H1 (cell line): ENCODE measurements at regions not wholly inside any gene's neighbourhood (a gene's known extent, or its start where the extent isn't known, plus 50 kb on each side); places are given as distances from the start of the nearest gene placed in this dataset.

Experiments
- CTCF ChIA-PET: fragments of 300-600 bp; sonication (Branson Sonifier 250); formaldehyde crosslinking; loops from one replicate; lab custom pipeline; 2021; ENCODE audit not compliant: partially characterized antibody; lab: Charles Lee
- POLR2A ChIA-PET: fragments of 300-600 bp; sonication (Branson Sonifier 250); formaldehyde crosslinking; loops from one replicate; lab custom pipeline; 2021; ENCODE audit warnings: inconsistent platforms; ENCODE audit not compliant: partially characterized antibody; lab: Charles Lee
- DNase-seq, 2 experiments: peaks; one replicate each; pipeline versions ENCODE4 v3.0.0 to v3.0.0-alpha.2; 2010 to 2022; ENCODE audit warnings: low spot score in 2 of 2, low read depth in 1 of 2, mixed read lengths in 1 of 2
- FAIRE-seq: peaks from 2 replicates; lab custom pipeline; 2011; peaks lifted over from hg19 to GRCh38; lab: Jason Lieb, UNC
- H2AFZ ChIP-seq: 2 replicates; pipeline ENCODE4 v1.8.1; 2012; ENCODE audit warnings: low read length, inconsistent platforms
- H2AK5ac ChIP-seq: 2 replicates; pipeline ENCODE4 v1.6.1; 2013; ENCODE audit warnings: low read depth, low read length
- H2BK120ac ChIP-seq: replicated peaks from 2 replicates; pipeline ENCODE3; 2013; ENCODE audit warnings: low read depth, low read length, inconsistent platforms
- H2BK12ac ChIP-seq: 2 replicates; pipeline ENCODE4 v1.6.1; 2013; ENCODE audit warnings: low read depth, low read length
- H2BK15ac ChIP-seq: 2 replicates; pipeline ENCODE4 v1.6.1; 2013; ENCODE audit warnings: low read length
- H2BK20ac ChIP-seq: 2 replicates; pipeline ENCODE4 v1.6.1; 2013; ENCODE audit warnings: low read length
- H2BK5ac ChIP-seq: 2 replicates; pipeline ENCODE4 v1.6.1; 2013; ENCODE audit warnings: low read depth, low read length
- H3K14ac ChIP-seq: 2 replicates; pipeline ENCODE4 v1.6.1; 2013; ENCODE audit warnings: inconsistent platforms; ENCODE audit not compliant: insufficient read length
- H3K18ac ChIP-seq: 2 replicates; pipeline ENCODE4 v1.6.1; 2013; ENCODE audit warnings: low read length; ENCODE audit errors: extremely low read depth
- H3K23ac ChIP-seq: 2 replicates; pipeline ENCODE4 v1.6.1; 2013; ENCODE audit warnings: inconsistent platforms; ENCODE audit not compliant: insufficient read length
- H3K23me2 ChIP-seq: 2 replicates; pipeline ENCODE4 v1.6.1; 2013; ENCODE audit warnings: low read depth, low read length
- H3K27ac ChIP-seq: 2 replicates; pipeline ENCODE4 v1.6.1; 2011; ENCODE audit warnings: low read depth, low read length, inconsistent platforms
- H3K27me3 ChIP-seq, 4 experiments: replicated peaks in 1 of 4; 1 replicate in 1 of 4; 2 replicates in 3 of 4; pipeline versions ENCODE4 v1.6.1 to v1.8.1; 2011 to 2013; ENCODE audit warnings: low read length in 3 of 4, mild to moderate bottlenecking in 3 of 4, inconsistent platforms in 2 of 4, mixed read lengths in 2 of 4, moderate library complexity in 1 of 4; ENCODE audit not compliant: control insufficient read depth in 3 of 4, insufficient read depth in 3 of 4; ENCODE audit errors: extremely low read depth in 1 of 4
- H3K36me3 ChIP-seq, 4 experiments: 2 replicates each; pipeline versions ENCODE4 v1.6.1 to v1.8.1; 2011 to 2013; ENCODE audit warnings: mild to moderate bottlenecking in 4 of 4, low read length in 3 of 4, moderate library complexity in 2 of 4, control low read depth in 1 of 4, inconsistent platforms in 1 of 4; ENCODE audit not compliant: insufficient read depth in 4 of 4, control insufficient read depth in 2 of 4
- H3K4ac ChIP-seq: replicated peaks from 2 replicates; pipeline ENCODE3; 2013; ENCODE audit warnings: low read length, low read depth, mixed read lengths, inconsistent platforms; ENCODE audit not compliant: insufficient read length
- H3K4me1 ChIP-seq, 4 experiments: replicated peaks in 1 of 4; 1 replicate in 1 of 4; 2 replicates in 3 of 4; pipeline versions ENCODE4 v1.6.1 to v1.8.1; 2011 to 2013; ENCODE audit warnings: low read length in 3 of 4, inconsistent platforms in 2 of 4, mixed read lengths in 1 of 4; ENCODE audit not compliant: insufficient read depth in 4 of 4, control insufficient read depth in 3 of 4
- H3K4me2 ChIP-seq, 2 experiments: 2 replicates each; pipeline versions ENCODE4 v1.6.1 to v1.8.1; 2011 to 2013; ENCODE audit warnings: low read depth in 2 of 2, low read length in 2 of 2, control low read depth in 1 of 2, inconsistent platforms in 1 of 2, mild to moderate bottlenecking in 1 of 2; ENCODE audit not compliant: insufficient read depth in 1 of 2
- H3K4me3 ChIP-seq, 4 experiments: fragments of 200-600, 300-600 bp in 1 of 4; sonication (generic), shearing (Covaris generic), sonication (Bioruptor Twin) in 1 of 4; 2 replicates each; pipeline versions ENCODE4 v1.5.1 to v1.8.1; 2011 to 2016; ENCODE audit warnings: low read length in 4 of 4, low read depth in 3 of 4, control low read depth in 2 of 4, inconsistent platforms in 2 of 4, mild to moderate bottlenecking in 2 of 4, mixed read lengths in 1 of 4, moderate library complexity in 1 of 4; ENCODE audit not compliant: insufficient read depth in 2 of 4; ENCODE audit errors: extremely low read depth in 1 of 4
- H3K56ac ChIP-seq: replicated peaks from 2 replicates; pipeline ENCODE3; 2013; ENCODE audit warnings: low read depth, mild to moderate bottlenecking, mixed read lengths, low read length, inconsistent platforms; ENCODE audit not compliant: insufficient read length
- H3K79me1 ChIP-seq: 2 replicates; pipeline ENCODE4 v1.6.1; 2013; ENCODE audit warnings: low read depth, low read length, control low read depth
- H3K79me2 ChIP-seq, 2 experiments: 2 replicates each; pipeline versions ENCODE4 v1.6.1 to v1.8.1; 2012 to 2013; ENCODE audit warnings: low read length in 2 of 2, mild to moderate bottlenecking in 2 of 2, inconsistent platforms in 1 of 2; ENCODE audit not compliant: insufficient read depth in 2 of 2, control insufficient read depth in 1 of 2
- H3K9ac ChIP-seq, 4 experiments: replicated peaks in 1 of 4; 1 replicate in 1 of 4; 2 replicates in 3 of 4; pipeline versions ENCODE4 v1.6.1 to v1.8.1; 2011 to 2013; ENCODE audit warnings: low read depth in 3 of 4, low read length in 3 of 4, control low read depth in 2 of 4, mild to moderate bottlenecking in 2 of 4, moderate library complexity in 2 of 4, inconsistent platforms in 1 of 4; ENCODE audit errors: extremely low read depth in 1 of 4
- H3K9me3 ChIP-seq, 2 experiments: 2 replicates each; pipeline versions ENCODE4 v1.6.1 to v1.8.1; 2012 to 2013; ENCODE audit warnings: mild to moderate bottlenecking in 2 of 2, moderate library complexity in 2 of 2, control low read depth in 1 of 2, inconsistent platforms in 1 of 2, low read depth in 1 of 2, low read length in 1 of 2, mixed read lengths in 1 of 2; ENCODE audit not compliant: insufficient read depth in 2 of 2
- H4K20me1 ChIP-seq, 2 experiments: replicated peaks in 1 of 2; 2 replicates each; pipeline versions ENCODE3 to v1.8.1; 2011 to 2013; ENCODE audit warnings: inconsistent platforms in 2 of 2, low read length in 2 of 2, mild to moderate bottlenecking in 1 of 2; ENCODE audit not compliant: insufficient read depth in 2 of 2, control insufficient read depth in 1 of 2
- H4K5ac ChIP-seq: 2 replicates; pipeline ENCODE4 v1.6.1; 2013; ENCODE audit warnings: low read length, low read depth, mixed read lengths, inconsistent platforms; ENCODE audit not compliant: insufficient read length
- H4K8ac ChIP-seq: 2 replicates; pipeline ENCODE4 v1.8.0; 2013; ENCODE audit warnings: mild to moderate bottlenecking, moderate library complexity, low read length, inconsistent platforms; ENCODE audit not compliant: insufficient read depth; ENCODE audit errors: extremely low read depth
- H4K91ac ChIP-seq: replicated peaks from 2 replicates; pipeline ENCODE3; 2013; ENCODE audit warnings: low read length, mixed read lengths, inconsistent platforms; ENCODE audit not compliant: insufficient read length
- BRCA1 ChIP-seq: IDR thresholded peaks from 2 replicates; pipeline ENCODE4 v1.6.1; 2012; ENCODE audit warnings: low read depth, low read length, improper control_type of control experiment
- CEBPB ChIP-seq: IDR thresholded peaks from 2 replicates; pipeline ENCODE4 v1.6.1; 2012; ENCODE audit warnings: low read depth, low read length
- GABPA ChIP-seq: IDR thresholded peaks from 2 replicates; pipeline ENCODE4 v1.6.1; 2011; ENCODE audit warnings: mild to moderate bottlenecking, low read length, moderate library complexity, borderline replicate concordance; ENCODE audit not compliant: insufficient read depth
- HDAC6 ChIP-seq: IDR thresholded peaks from one replicate; pipeline ENCODE4 v1.7.1; 2012; ENCODE audit warnings: low read depth, mild to moderate bottlenecking, inconsistent platforms, low read length, moderate library complexity
- MAFK ChIP-seq: IDR thresholded peaks from 2 replicates; pipeline ENCODE4 v1.6.1; 2012; ENCODE audit warnings: low read depth, mild to moderate bottlenecking, improper control_type of control experiment, low read length
- POLR2A ChIP-seq, 2 experiments: IDR thresholded peaks; 1 replicate in 1 of 2; 2 replicates in 1 of 2; pipeline ENCODE4 v1.6.1; 2011; ENCODE audit warnings: low read depth in 2 of 2, low read length in 2 of 2, mild to moderate bottlenecking in 2 of 2; ENCODE audit errors: control extremely low read depth in 1 of 2
- SAP30 ChIP-seq: fragments of 300-600 bp; sonication (generic); IDR thresholded peaks from 2 replicates; pipeline ENCODE4 v1.7.1; 2012; ENCODE audit warnings: low read length, moderate library complexity, mild to moderate bottlenecking, inconsistent platforms; ENCODE audit not compliant: insufficient read depth, insufficient replicate concordance
- SP2 ChIP-seq: IDR thresholded peaks from 2 replicates; pipeline ENCODE4 v1.6.1; 2012; ENCODE audit warnings: mild to moderate bottlenecking, low read length, inconsistent platforms
- SUZ12 ChIP-seq: fragments of 200-600 bp; sonication (generic); IDR thresholded peaks from 2 replicates; pipeline ENCODE4 v1.6.1; 2012; ENCODE audit warnings: mild to moderate bottlenecking, inconsistent platforms, low read length, moderate library complexity, mixed read lengths
- YY1 ChIP-seq: IDR thresholded peaks from 2 replicates; pipeline ENCODE4 v1.6.1; 2011; ENCODE audit warnings: low read depth, mild to moderate bottlenecking, low read length
- WGBS, 2 experiments: shearing (Covaris generic) in 1 of 2; methylation state at CpG; one replicate each; pipeline versions ENCODE4 v1.1.6 to v1.1.7; 2013 to 2015; ENCODE audit warnings: low lambda C conversion rate in 2 of 2, mixed read lengths in 2 of 2, inconsistent platforms in 1 of 2, low coverage in 1 of 2, missing lambda C conversion rate in 1 of 2; ENCODE audit not compliant: insufficient replicate concordance in 2 of 2, insufficient coverage in 1 of 2, insufficient read length in 1 of 2; ENCODE audit errors: extremely low coverage in 1 of 2, missing lambda C conversion rate in 1 of 2; 5-methylcytosine and 5-hydroxymethylcytosine counted together

- no peak overlapping the region for H2BK12ac ChIP-seq
- H2BK5ac ChIP-seq = no peak overlapping the region
- H3K23me2 ChIP-seq = no peaks in the 10 kb centered on the region
- TF ChIP-seq SP2 (no peak), HDAC6 (no peak), SUZ12 (no peak), POLR2A (IDR thresholded peaks at IDR 0.05; ENCODE audit: control extremely low read depth in 1 of 2, low read depth in 2 of 2, low read length in 2 of 2) (no peak), GABPA (no peak), YY1 (no peak), CEBPB (no peak), MAFK (no peak), BRCA1 (no peak), SAP30 (no peak)
- H3K36me3 ChIP-seq = no peaks in the 10 kb centered on the region
- no peak for FAIRE-seq
- no peaks in the 10 kb centered on the region for H4K20me1 ChIP-seq
- no peak overlapping the region for H2BK20ac ChIP-seq
- no peak for DNase-seq
- ChIA-PET POLR2A (no interaction called here), CTCF (interaction anchor here (1.1 kb wide), 1 partner anchor 35 kb away, joined by 3 read pairs; no protein-coding TSS in a partner anchor)
- no peaks in the 10 kb centered on the region for H3K79me1 ChIP-seq
- H4K91ac ChIP-seq = no peak overlapping the region
- H4K5ac ChIP-seq = no peak overlapping the region
- no peak overlapping the region for H3K18ac ChIP-seq
- H3K56ac ChIP-seq = no peak overlapping the region
- no peaks in the 10 kb centered on the region; a peak in 1 of 7 replicates for H3K4me1 ChIP-seq
- H2BK15ac ChIP-seq = no peak overlapping the region
- H2AFZ ChIP-seq = no peak overlapping the region
- no peak overlapping the region for H3K9ac ChIP-seq
- H2BK120ac ChIP-seq = no peak overlapping the region
- no peak overlapping the region for H3K23ac ChIP-seq
- H3K79me2 ChIP-seq = no peaks in the 10 kb centered on the region
- H4K8ac ChIP-seq = no peak overlapping the region
- H3K4me3 ChIP-seq = no peak overlapping the region
- H3K14ac ChIP-seq = no peak overlapping the region
- WGBS, 2 experiments = 92% methylated on average over 1 of the region's 1 CpG; no CpG with 5 or more reads in 1 of the 2 experiments
- H3K9me3 ChIP-seq = peaks cover 0 to 8% of the 10 kb centered on the region in 2 experiments; a peak in 1 of 4 replicates
- no peaks in the 10 kb centered on the region for H3K27me3 ChIP-seq
- H2AK5ac ChIP-seq = no peak overlapping the region
- H3K27ac ChIP-seq = no peak overlapping the region
- no peak overlapping the region for H3K4me2 ChIP-seq
- H3K4ac ChIP-seq = no peak overlapping the region
These were observed 227.8 kb downstream of the NRIP1 start for GRCh38 chr21:14836950-14837349.
